ENCODE measurements at regions not wholly inside any gene's neighbourhood (a gene's known extent, or its start where the extent isn't known, plus 50 kb on each side); places are given as distances from the start of the nearest gene placed in this dataset.

DNA sequence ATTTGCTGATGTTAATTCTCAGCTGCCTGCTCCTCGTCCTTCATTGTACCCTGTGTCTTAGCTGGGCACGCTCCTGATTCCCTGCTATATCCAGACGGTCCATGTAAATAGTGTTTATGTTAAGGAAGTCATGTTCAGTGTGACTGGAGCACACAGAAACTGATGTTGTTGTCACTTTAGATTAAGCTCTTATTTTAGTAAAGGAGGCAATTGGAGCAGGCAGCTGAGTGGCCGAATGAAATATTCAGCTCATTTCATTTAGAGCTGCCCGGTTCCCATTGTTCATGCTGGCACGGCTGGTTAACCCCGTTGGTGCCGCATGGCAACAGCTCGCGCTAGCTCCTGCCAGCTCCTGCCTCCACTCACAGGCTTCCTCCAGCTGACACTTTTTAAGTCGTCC is 446.8 kb upstream of the SOX5 start:
- CTCF ChIA-PET: no interaction called here
- POLR2A ChIA-PET: no interaction called here

DNA sequence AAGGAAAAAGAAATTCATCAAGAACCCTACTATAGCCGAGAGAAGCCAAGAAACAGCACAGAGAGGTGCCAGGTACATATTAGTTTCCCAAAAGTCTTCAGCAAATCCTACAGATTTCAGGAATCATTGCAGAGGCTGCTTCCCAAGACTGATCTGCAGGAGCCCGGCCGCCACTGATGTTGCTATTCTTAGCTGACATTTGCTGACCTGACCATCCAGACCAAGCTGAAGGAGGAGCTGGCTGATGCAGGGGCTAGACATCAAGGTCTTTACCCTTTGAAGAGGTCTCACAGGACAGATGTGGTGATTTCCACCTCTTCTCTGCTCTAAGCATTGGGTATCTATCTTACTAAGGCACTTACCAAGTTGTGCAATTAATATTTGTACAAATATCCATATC is 444.8 kb upstream of the SOX5 start:
- POLR2A ChIA-PET: no interaction called here

DNA sequence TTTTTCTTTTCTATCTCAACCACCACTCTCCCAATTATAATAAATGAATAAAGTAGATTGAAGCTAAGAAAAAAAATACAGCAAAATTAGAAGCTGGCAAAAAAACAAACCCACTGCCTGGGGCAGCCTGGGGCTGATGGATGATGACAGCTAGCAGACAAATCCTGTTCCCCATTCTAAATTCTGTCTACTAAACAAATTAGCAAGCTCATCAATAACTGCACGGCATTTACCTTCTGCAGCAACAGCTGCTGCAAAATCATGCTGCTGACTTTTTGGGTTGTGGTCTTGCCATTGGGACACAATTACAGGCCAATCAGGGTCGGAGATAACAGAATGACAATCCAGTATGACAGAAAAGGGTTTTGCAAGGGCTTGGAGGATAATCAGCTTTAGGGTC is 443.6 kb upstream of the SOX5 start:
- POLR2A ChIA-PET: no interaction called here
- CTCF ChIA-PET: no interaction called here

More for the DNA sequence above, 444.8 kb upstream of the SOX5 start:
- CTCF ChIA-PET: no interaction called here

DNA sequence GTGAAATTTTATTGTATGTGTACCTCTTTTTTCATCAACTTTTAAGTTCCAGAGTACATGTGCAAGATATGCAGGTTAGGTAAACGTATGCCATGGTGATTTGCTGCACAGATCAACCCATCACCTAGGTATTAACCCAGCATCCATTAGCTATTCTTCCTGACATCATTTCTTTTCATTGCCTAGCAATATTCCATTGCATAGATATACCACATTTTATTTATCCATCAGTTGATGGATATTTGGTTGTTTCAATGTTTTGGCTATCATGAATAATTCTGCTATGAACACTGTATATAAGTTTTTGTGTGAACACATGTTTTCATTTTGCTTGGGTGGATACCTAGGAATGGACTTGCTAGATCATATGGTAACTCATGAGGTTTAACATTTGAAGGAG is 439.9 kb upstream of the SOX5 start:
- POLR2A ChIA-PET: no interaction called here
- CTCF ChIA-PET: no interaction called here

DNA sequence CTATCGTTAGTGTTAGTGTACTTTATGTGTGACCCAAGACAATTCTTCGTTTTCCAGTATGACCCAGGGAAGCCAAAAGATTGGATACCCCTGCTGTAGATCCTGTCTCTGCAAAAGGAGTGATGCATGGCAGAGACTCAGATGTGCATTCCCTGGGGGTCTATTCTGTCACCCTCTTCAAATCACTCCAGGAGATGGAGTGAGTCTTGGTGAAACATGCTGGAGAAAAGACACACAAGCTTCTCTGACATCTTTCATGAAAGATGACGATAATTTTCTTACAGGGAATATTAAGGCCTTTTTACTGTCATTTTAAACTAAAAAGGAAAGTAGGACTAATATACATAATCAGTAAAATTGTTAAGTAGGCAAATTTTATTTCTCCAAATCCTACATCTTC is 437.9 kb upstream of the SOX5 start:
- ChIA-PET POLR2A (no interaction called here), CTCF (no interaction called here)

DNA sequence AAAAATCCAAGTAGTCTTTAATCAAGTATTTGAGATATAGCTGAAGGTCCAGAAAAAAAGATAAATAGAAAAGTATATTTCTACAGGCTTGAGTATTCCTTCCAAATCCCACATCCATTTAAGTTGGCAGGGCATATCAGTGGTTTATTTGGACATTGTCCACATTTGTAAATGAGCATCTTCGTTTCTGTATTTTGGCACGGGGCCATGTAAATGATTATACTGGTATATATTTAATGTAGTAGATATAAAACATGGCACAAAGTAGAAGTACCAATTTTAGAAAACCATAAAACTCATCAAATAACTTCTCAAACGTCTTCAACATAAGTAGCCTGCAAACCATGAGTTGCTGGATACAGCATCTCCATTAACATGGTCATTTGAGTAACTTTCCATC is 437.4 kb upstream of the SOX5 start:
- CTCF ChIA-PET: no interaction called here

DNA sequence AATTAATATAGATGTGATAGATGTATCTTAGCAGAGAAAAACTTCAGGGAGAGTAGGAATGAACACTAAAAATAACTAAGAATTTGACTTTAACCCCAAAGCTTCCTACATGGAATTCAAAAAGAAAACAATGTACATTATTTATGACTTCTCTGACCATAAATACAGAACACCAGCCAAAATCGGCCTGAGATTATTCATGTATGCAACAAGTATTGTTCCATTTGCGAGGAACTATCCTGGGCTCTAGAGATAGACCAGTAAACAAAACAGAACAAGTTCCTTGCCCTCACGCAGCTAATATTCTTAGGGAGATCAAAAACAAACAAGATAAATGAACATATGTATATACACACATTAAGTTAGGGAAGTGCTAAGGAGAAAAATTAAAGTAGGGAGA is 432.3 kb upstream of the SOX5 start:
- POLR2A ChIA-PET: no interaction called here
- CTCF ChIA-PET: no interaction called here

More for the DNA sequence above, 437.4 kb upstream of the SOX5 start:
- POLR2A ChIA-PET: no interaction called here

DNA sequence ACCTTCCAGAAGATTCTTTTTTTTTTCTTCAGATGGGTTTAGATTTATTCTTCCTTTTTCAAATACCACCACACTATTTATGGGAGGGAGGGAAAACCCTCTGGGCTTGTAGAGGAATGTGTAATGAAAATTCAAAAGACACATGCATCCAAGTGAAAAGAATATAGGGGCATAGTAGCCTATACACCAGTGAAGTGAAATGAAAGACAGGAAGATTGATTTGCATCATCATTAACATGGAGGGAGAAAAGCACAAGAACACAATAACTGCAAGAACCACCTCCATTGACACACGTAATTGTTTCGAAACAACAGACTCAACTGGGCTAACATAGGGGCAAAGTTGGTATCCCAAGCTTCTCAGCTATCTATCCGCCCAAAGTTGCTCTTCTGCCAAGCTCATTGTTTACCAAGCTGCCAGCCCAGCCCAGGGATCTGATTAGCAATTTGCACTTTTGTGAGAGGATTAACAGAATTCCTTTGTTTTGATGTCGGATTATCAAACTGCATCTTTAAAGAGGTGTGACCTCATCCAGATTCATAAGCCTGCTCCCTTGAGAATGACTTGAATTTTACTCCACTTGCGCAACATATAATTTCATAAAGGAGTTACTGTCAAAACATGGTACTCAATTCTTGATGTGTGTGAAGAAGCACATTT is 430.5 kb upstream of the SOX5 start:
- ChIA-PET CTCF (no interaction called here), POLR2A (no interaction called here)

DNA sequence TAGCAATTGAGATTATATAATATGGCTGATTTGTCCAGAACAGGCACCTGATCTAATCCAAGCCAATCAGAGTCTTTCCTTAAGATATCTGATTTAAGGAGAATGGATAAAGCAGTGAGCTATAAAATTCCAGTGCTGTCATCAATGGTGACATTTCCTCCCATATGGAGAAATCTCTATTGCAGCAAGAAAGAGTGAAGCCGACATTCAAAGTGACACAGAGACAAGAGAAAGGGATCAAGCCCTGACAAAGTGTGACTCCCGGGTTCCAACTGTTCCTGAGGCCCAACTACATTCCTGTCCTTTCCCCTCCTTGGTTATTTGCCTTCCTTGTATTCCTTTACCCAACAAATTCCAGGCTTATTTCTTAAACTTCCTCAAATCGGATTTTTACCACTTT is 430.0 kb upstream of the SOX5 start:
- POLR2A ChIA-PET: no interaction called here
- CTCF ChIA-PET: no interaction called here

DNA sequence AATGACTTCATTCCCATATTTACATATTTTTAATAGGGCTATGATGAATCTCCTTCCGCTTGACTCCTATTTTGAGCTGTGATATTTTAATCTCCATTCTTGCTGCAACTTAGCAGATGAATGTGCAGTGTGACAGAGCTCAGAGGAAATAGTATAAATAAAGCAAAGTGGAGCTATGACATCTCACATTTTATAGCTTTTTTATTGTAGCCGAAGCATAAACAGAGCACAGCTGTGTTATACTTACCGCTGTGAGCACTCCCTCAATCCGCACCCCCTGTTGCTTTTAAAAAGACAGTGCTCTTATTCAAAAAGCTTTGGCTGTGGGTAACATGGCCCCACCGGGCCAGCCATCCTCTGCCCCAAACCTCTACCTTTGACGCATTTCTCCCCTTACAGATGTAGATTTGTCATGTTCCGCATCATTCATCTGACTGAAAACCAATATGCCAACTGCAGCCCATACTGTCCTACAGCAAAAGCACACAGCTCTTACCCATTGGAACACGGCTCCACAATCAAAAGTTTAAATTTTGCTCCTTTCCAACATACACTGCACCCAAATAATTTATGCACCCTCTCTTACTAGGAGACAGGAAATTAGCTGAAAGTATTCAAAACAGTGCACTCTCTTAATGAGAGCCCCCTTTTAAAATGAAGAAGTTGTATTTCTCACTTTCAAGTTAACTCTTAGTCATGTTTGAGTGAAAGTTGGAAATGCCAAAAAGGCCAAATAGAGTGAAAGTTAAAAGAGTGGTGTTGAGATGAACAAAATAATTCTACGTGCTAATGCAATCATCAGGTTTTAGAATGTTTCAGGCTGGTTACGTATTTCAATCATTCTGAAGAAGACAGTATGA is 429.3 kb upstream of the SOX5 start:
- POLR2A ChIA-PET: no interaction called here
- CTCF ChIA-PET: no interaction called here

DNA sequence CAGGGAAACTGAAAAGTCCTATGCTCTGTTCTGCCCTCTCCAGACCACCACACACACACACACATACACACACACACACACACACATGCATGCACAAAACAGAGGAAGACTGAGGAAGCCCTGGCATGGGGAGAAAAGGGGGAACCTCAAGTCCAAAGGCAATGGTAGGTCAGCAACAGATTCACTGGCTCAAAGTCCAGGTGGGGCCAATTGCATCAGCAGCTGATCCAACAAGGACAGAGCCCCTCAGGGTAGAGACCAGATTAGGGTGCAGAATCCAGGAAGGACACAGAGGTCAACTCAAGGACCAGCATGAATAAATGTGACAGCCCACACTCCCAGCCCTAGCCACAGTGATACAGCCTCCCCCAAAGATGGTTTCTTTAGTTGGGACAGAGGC is 425.0 kb upstream of the SOX5 start:
- POLR2A ChIA-PET: no interaction called here
- CTCF ChIA-PET: no interaction called here

DNA sequence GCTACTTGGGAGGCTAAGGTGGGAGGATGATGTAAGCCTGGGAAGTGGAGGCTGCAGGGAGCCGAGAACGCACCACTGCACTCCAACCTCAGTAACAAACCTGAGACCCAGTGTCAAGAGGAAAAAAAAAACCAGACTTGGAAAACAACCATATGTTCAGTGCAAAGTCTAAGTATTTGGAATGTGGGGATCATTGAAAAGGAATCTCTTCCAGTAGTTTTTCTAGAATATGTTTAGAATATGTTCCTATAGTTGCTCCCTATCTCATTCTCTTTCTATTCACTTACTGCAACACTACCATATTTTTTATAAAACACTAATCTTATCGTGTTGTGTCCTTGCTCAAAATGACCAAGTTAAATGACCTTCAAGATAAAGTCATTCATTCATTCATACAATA is 423.5 kb upstream of the SOX5 start:
- ChIA-PET POLR2A (no interaction called here), CTCF (interaction anchor here (0.7 kb wide), 1 partner anchor 11 kb away, joined by 3 read pairs; no protein-coding TSS in a partner anchor)

DNA sequence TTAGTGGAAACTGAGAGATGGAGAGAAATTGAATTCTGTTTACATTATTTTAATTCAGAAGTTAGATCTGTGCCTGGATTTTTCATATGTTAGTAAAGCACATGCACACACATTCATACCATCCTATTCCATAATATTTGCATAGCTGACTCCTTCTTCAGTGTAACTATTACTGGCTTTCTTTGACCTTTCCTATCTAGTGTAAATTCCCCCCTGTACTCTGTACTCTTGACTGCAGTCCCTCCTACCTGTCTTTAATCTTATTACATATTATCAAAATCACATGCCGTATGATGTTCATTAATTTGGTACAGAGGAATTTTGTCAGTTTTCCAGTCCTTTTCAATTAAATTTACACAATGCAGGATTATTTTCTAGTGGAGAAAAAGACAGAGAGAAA is 417.0 kb upstream of the SOX5 start:
- POLR2A ChIA-PET: no interaction called here
- CTCF ChIA-PET: no interaction called here

DNA sequence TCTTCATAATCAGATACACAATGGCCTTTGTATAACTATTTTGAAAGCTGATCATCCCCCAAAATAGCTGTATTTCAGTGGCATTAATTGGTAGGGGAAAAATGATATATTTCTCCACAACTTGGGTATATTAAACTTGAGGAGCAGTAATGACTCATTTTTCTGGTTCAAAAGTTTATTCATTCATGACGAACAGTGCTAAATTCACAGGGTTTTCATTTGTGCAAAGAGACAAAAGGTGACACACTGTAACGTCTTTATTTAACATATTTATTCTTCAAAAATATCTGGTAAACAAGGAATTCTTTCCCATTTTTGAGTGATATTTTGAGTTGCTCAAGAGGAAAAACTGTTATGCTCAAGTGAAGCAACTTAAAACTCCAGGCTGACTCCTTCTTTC is 415.5 kb upstream of the SOX5 start:
- ChIA-PET CTCF (no interaction called here), POLR2A (no interaction called here)

DNA sequence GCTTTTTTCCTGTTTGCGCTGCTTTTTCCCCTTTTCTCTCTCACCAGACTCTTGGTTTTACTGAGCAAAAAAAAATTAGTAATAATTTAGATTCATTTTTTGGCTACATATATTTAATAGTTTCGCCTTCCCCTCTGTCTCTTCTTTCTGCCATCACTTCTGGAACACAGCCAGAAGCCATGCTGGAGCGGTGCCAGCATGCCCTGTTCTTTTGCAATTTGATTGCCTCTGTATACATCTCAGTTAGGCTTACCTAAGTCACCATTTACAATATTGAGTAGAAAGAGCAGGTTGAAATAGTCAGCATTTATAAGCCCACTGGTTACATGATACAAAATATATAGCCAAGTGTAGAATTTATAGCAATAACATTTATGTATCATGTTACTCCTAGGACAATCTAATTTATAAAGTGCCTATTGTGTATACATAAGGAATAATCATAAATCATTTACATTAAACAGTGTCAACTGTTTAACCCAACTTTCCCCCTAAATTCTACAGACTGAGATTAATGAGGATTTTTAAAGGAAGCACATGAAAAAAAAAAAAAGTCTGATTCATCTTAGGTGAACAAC is 413.8 kb upstream of the SOX5 start:
- ChIA-PET POLR2A (no interaction called here), CTCF (no interaction called here)

DNA sequence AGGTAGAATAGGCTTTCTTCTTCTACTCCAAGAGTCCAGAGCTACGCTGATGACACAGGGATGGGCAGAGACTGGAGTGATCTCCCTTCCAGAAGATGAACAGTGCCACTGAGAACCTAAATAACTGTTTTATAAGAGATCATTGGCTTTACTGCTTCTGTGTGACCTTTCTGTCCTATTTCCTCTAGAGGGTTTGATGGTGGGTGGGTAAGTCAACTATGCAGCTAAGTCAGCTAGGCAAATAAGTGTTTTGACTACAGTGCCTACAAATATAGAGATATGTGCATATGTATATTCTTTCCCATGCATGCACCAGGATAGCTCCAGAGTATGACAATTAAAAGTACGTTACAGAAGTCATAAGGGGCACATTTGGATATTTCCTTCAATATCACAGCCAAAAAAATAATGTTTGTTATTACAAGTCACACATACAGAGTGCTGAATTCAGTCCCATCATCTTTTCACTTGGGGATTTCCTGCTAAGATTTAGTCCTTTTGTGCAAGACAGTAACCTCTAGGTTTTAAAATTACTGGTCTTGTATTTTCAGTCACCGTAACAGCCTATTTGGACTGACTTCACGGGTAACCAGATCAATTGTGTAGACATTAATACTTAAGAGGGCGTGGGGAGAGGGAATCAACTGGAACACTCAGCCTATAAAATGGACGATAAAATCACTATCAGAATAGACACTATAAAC is 412.6 kb upstream of the SOX5 start:
- ChIA-PET CTCF (no interaction called here), POLR2A (no interaction called here)

DNA sequence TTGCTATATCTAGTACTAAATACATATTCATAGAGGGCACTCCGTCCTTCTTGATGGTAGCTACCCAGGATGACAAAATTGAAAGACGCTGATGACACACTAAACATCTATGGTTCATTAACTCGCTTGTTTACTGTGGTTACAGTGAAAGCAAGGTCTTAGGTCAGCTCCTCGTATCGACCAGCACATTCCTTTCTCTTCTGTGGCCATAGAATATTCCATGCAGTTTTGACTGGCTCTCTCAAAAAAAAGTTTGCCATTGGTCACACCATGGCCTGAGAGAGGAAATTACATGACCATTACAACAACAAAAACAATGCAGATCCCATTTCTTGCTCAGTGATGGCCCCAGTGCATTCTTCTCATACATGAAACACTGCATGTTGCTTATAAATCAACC is 411.4 kb upstream of the SOX5 start:
- ChIA-PET CTCF (no interaction called here), POLR2A (no interaction called here)

DNA sequence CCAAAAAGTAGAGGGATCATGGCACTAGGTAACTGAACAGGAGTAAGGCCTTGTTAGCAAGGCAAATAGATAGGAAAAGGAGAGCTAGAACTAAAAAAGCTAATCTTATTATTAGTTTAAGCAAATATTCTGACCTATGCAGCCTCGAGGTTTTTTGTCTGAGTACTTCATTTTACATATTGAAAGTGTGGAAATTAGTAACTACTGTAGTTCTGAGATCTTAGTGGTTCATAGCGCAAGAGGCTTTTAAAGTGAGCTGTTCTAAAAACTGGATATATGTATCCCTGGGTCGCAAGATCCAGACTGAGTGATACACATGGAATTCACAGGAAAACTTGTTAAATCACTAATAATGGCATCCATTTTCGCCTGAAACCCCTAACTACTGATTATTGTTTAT is 411.0 kb upstream of the SOX5 start:
- CTCF ChIA-PET: no interaction called here
- POLR2A ChIA-PET: no interaction called here

DNA sequence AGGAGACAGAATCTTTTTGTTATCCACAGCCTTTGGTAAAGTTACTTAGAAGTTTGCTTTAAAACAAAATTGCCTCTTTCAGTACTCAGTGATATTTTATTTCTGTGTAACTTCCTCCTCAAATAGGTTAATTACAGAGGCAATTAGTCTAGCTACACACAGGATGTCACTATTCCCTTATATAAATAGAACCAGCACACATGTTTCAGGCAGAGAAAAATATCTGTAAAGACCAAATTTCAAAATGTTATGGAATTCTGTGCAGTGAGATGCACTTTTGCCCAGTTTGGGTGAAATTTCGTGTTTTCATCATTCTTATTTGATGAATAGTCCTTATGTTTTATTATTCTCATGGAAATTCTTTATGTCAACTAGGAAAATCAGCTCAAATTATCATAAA is 410.6 kb upstream of the SOX5 start:
- POLR2A ChIA-PET: no interaction called here
- CTCF ChIA-PET: no interaction called here

DNA sequence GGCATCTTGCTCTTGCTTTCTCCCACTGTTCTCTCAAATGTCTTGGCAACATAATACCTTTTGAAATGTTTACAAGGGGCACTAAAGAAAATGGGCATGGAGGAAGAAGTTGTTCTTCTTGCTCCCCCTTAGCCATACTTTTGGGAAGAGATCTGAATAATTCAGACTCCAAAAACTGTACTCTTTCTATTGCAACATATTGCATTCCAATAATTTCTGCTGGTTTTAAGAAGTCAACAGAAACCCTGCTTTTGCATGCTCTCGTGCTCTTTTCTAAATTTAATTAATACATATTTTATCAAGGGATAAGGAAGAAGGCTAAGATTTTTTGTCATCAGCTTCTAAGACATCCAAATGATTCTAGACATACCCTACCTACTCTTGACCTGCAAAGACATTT is 409.9 kb upstream of the SOX5 start:
- ChIA-PET CTCF (no interaction called here), POLR2A (no interaction called here)

DNA sequence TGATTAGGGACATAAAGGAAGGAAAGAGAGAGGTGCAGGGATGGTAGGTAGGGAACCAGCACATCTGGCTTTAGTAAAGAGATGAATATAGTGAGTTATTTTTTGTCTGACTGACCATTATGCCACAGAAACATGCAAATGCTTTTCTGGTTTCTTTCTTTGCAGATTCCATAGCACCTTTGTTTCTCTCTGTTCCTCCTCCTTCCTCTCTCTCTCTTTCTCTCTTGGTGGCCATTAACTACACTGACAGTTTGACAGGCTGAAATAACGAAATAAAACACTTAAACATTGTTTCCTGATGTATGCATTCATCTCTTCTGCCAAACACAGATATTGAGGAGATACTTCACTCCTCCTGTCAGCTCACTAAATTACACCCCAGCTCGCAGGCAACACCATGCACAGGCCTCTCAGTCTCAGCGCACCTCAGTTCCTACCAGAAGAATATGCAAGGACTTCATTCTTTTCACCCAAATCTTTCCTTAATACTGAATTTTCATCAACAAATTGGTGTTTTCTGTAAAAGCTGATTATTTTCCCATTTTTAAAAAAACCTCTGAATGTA is 406.9 kb upstream of the SOX5 start:
- CTCF ChIA-PET: no interaction called here
- POLR2A ChIA-PET: no interaction called here
